ENCODE measurements at regions not wholly inside any gene's neighbourhood (a gene's known extent, or its start where the extent isn't known, plus 50 kb on each side); places are given as distances from the start of the nearest gene placed in this dataset.

GRCh38 chr13:47250146-47250545 lies 353.3 kb upstream of the HTR2A start:
- no peak for TF ChIP-seq EZH2 (IDR thresholded peaks at IDR 0.05; ENCODE audit: borderline replicate concordance, insufficient read depth, low read length, poor library complexity, severe bottlenecking)
- no peak for TF ChIP-seq POLR2AphosphoS5 (IDR thresholded peaks at IDR 0.05)
- no peak for TF ChIP-seq CTCF (IDR thresholded peaks at IDR 0.05; ENCODE audit: poor library complexity, severe bottlenecking)
- no peak for TF ChIP-seq RAD21 (conservative IDR thresholded peaks at IDR 0.05)

All from neural cell (in vitro differentiated cells).